ENCODE measurements at regions not wholly inside any gene's neighbourhood (a gene's known extent, or its start where the extent isn't known, plus 50 kb on each side); places are given as distances from the start of the nearest gene placed in this dataset.

DNA sequence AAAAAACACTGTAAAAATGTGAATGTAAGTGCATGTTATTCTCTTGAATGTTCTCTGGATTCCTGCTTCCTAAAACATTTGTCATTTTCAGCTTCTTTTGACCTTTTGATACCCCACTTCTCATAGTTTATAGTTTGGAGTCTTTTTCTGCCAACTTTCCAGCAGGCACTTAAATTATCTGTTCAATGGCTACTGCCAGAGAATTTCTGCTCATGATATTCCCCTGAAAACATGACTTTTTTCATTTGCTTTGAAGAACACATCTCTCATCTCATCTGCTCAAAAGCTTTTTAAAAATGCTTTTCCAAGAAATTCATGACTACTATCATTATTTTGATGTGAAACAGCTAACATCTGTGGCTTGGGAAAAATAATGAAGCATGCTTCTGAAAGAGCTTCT lies 269.7 kb upstream of the PCDH7 start:
- POLR2A ChIA-PET: no interaction called here

DNA sequence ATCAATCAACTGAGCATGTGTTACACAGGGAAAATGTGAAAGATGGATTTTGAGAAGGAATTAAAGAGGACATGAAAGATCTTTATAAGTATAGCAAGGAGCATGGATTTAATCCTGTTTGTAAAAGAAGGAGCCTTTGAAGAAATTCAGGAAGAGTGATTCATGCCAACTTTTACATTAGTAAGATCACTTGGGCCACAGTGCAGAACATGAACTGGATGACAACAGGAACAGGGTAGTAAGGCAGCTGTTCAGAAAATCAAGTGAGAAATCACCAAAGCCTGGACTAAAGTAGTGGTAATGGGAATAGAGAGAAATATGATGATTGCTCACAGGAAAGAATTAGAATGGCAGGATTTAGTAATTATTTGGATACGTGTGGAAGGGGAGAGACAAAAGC lies 265.7 kb upstream of the PCDH7 start:
- Histone ChIP-seq H3K79me2 (ENCODE audit: insufficient read depth, low read length) (no peaks in the 10 kb centered on the region), H3K36me3 (replicated peaks in 1 of 2; ENCODE audit: control insufficient read depth in 1 of 2, insufficient read depth in 2 of 2, low read length in 2 of 2) (no peaks in the 10 kb centered on the region), H3K4me3 (replicated peaks in 1 of 3; ENCODE audit: insufficient read depth in 1 of 3, low read depth in 2 of 3, low read length in 3 of 3) (no peak overlapping the region), H3K27ac (ENCODE audit: extremely low read length, insufficient read depth, low read length) (no peak overlapping the region), H2AFZ (ENCODE audit: low read length) (no peak overlapping the region), H3K4me1 (ENCODE audit: insufficient read depth, low read length) (no peaks in the 10 kb centered on the region), H3K27me3 (ENCODE audit: control insufficient read depth in 1 of 2, insufficient read depth in 2 of 2, low read length in 2 of 2) (no peaks in the 10 kb centered on the region), H3K9me3 (ENCODE audit: low read length) (peaks cover 80% of the 10 kb centered on the region), H3K9ac (ENCODE audit: insufficient read depth, low read depth, low read length) (no peak overlapping the region), H3K4me2 (ENCODE audit: low read depth, low read length) (no peak overlapping the region), H4K20me1 (ENCODE audit: insufficient read depth, low read length) (no peaks in the 10 kb centered on the region)
- DNase-seq (ENCODE audit: low spot score): no peak
- TF ChIP-seq ZNF264 (CRISPR knock-in tag; IDR thresholded peaks at IDR 0.05): no peak
- no peak for TF ChIP-seq ZNF343 (CRISPR knock-in tag; IDR thresholded peaks at IDR 0.05)
- TF ChIP-seq ZBTB7B (CRISPR knock-in tag; IDR thresholded peaks at IDR 0.05): no peak
- TF ChIP-seq BRCA1 (CRISPR knock-in tag; IDR thresholded peaks at IDR 0.05): no peak
- no peak for TF ChIP-seq SYNCRIP (IDR thresholded peaks at IDR 0.05; ENCODE audit: insufficient read depth, low read depth, low read length)
- TF ChIP-seq, protein P1, sequence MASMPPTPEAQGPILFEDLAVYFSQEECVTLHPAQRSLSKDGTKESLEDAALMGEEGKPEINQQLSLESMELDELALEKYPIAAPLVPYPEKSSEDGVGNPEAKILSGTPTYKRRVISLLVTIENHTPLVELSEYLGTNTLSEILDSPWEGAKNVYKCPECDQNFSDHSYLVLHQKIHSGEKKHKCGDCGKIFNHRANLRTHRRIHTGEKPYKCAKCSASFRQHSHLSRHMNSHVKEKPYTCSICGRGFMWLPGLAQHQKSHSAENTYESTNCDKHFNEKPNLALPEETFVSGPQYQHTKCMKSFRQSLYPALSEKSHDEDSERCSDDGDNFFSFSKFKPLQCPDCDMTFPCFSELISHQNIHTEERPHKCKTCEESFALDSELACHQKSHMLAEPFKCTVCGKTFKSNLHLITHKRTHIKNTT (CRISPR knock-in tag; IDR thresholded peaks at IDR 0.05): no peak
- TF ChIP-seq ZBTB7A (CRISPR knock-in tag; IDR thresholded peaks at IDR 0.05): no peak
- TF ChIP-seq, protein P2, sequence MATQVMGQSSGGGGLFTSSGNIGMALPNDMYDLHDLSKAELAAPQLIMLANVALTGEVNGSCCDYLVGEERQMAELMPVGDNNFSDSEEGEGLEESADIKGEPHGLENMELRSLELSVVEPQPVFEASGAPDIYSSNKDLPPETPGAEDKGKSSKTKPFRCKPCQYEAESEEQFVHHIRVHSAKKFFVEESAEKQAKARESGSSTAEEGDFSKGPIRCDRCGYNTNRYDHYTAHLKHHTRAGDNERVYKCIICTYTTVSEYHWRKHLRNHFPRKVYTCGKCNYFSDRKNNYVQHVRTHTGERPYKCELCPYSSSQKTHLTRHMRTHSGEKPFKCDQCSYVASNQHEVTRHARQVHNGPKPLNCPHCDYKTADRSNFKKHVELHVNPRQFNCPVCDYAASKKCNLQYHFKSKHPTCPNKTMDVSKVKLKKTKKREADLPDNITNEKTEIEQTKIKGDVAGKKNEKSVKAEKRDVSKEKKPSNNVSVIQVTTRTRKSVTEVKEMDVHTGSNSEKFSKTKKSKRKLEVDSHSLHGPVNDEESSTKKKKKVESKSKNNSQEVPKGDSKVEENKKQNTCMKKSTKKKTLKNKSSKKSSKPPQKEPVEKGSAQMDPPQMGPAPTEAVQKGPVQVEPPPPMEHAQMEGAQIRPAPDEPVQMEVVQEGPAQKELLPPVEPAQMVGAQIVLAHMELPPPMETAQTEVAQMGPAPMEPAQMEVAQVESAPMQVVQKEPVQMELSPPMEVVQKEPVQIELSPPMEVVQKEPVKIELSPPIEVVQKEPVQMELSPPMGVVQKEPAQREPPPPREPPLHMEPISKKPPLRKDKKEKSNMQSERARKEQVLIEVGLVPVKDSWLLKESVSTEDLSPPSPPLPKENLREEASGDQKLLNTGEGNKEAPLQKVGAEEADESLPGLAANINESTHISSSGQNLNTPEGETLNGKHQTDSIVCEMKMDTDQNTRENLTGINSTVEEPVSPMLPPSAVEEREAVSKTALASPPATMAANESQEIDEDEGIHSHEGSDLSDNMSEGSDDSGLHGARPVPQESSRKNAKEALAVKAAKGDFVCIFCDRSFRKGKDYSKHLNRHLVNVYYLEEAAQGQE (IDR thresholded peaks at IDR 0.05; ENCODE audit: borderline replicate concordance in 1 of 2, low read depth in 1 of 2, low read length in 2 of 2): no peak
- TF ChIP-seq TEAD2 (CRISPR knock-in tag; IDR thresholded peaks at IDR 0.05): no peak
- TF ChIP-seq ZNF678 (CRISPR knock-in tag; IDR thresholded peaks at IDR 0.05): no peak
- no peak for TF ChIP-seq ZNF672 (CRISPR knock-in tag; IDR thresholded peaks at IDR 0.05)
- 8% methylated on average over 1 of the region's 1 CpG for WGBS (ENCODE audit: low lambda C conversion rate)
- intact Hi-C loops (cut with micrococcal nuclease; ENCODE audit: unreplicated experiment): no loop called here
- BruUV-seq (replicated peaks): no TSS peak
- ATAC-seq: no peak
- ChIA-PET CTCF (ENCODE audit: low intra/inter-chr PET ratio, low total read pairs) (no interaction called here), POLR2A (no interaction called here)
- in situ Hi-C loops (cut with HindIII; ENCODE audit: extremely low pct_ligation_motif_present, low pct_unique_long_range_greater_than_20kb): no loop called here
- no peak for FAIRE-seq

More for the DNA sequence above, 269.7 kb upstream of the PCDH7 start:
- Histone ChIP-seq H3K27me3 (ENCODE audit: control insufficient read depth in 1 of 2, insufficient read depth in 2 of 2, low read length in 2 of 2) (no peaks in the 10 kb centered on the region), H4K20me1 (ENCODE audit: insufficient read depth, low read length) (no peaks in the 10 kb centered on the region), H3K4me2 (ENCODE audit: low read depth, low read length) (no peak overlapping the region), H2AFZ (ENCODE audit: low read length) (no peak overlapping the region), H3K4me1 (ENCODE audit: insufficient read depth, low read length) (no peaks in the 10 kb centered on the region), H3K27ac (ENCODE audit: extremely low read length, insufficient read depth, low read length) (no peak overlapping the region), H3K9ac (ENCODE audit: insufficient read depth, low read depth, low read length) (no peak overlapping the region), H3K4me3 (replicated peaks in 1 of 3; ENCODE audit: insufficient read depth in 1 of 3, low read depth in 2 of 3, low read length in 3 of 3) (no peak overlapping the region), H3K36me3 (replicated peaks in 1 of 2; ENCODE audit: control insufficient read depth in 1 of 2, insufficient read depth in 2 of 2, low read length in 2 of 2) (no peaks in the 10 kb centered on the region), H3K9me3 (ENCODE audit: low read length) (peaks cover 75% of the 10 kb centered on the region), H3K79me2 (ENCODE audit: insufficient read depth, low read length) (no peaks in the 10 kb centered on the region)
- intact Hi-C loops (cut with micrococcal nuclease; ENCODE audit: unreplicated experiment): no loop called here
- CTCF ChIA-PET (ENCODE audit: low intra/inter-chr PET ratio, low total read pairs): no interaction called here
- ATAC-seq (no peak), FAIRE-seq (no peak), DNase-seq (ENCODE audit: low spot score) (no peak)
- no TSS peak for BruUV-seq (replicated peaks)
- TF ChIP-seq FOXA1 (IDR thresholded peaks at IDR 0.05): no peak
- TF ChIP-seq FOXA1 (CRISPR knock-in tag; IDR thresholded peaks at IDR 0.05): no peak
- TF ChIP-seq ATRX (CRISPR knock-in tag; IDR thresholded peaks at IDR 0.05; ENCODE audit: borderline replicate concordance): no peak
- TF ChIP-seq SPEN (CRISPR knock-in tag; IDR thresholded peaks at IDR 0.05; ENCODE audit: low read depth): no peak
- in situ Hi-C loops (cut with HindIII; ENCODE audit: extremely low pct_ligation_motif_present, low pct_unique_long_range_greater_than_20kb): no loop called here
